Naive thymus-derived CD8-positive, alpha-beta T cell (primary cell): ENCODE measurements at regions not wholly inside any gene's neighbourhood (a gene's known extent, or its start where the extent isn't known, plus 50 kb on each side); places are given as distances from the start of the nearest gene placed in this dataset.

ENCODE experiments used
- ATAC-seq, 2 donors: fragments of 150-1000 bp; cut with Tn5 transposase in 1 of 2; sonication (Bioruptor Pico), chemical (Tn5 transposase) in 1 of 2; 1 replicate in 1 of 2; 2 replicates in 1 of 2; pipeline ENCODE4 v1.10.0; 2021; ENCODE audit warnings: mild to moderate bottlenecking in 2 of 2, moderate library complexity in 2 of 2
- POLR2A ChIA-PET: fragments of 350-600 bp; sonication (Branson Sonifier 250); formaldehyde crosslinking; loops from one replicate; lab custom pipeline; 2021; ENCODE audit warnings: antibody characterized with exemption; lab: Charles Lee
- DNase-seq, 10 donors: peaks; one replicate each; pipeline versions ENCODE4 v3.0.0 to v3.0.0-alpha.2; 2020 to 2022
- H3K27ac Mint-ChIP-seq, 10 donors: one replicate each; pipeline ENCODE4 v1.8.0; 2020 to 2022; ENCODE audit warnings: mild to moderate bottlenecking in 10 of 10, mixed read lengths in 10 of 10, moderate library complexity in 4 of 10, inconsistent platforms in 1 of 10
- H3K27me3 Mint-ChIP-seq, 5 donors: one replicate each; pipeline ENCODE4 v1.8.0; 2021 to 2022; ENCODE audit warnings: mixed read lengths in 5 of 5
- H3K36me3 Mint-ChIP-seq, 3 donors: one replicate each; pipeline ENCODE4 v1.8.0; 2020 to 2022; ENCODE audit warnings: mixed read lengths in 3 of 3, mild to moderate bottlenecking in 2 of 3, inconsistent platforms in 1 of 3
- H3K4me1 Mint-ChIP-seq, 4 donors: one replicate each; pipeline ENCODE4 v1.8.0; 2021 to 2022; ENCODE audit warnings: mixed read lengths in 4 of 4
- H3K4me3 Mint-ChIP-seq, 10 donors: one replicate each; pipeline ENCODE4 v1.8.0; 2020 to 2022; ENCODE audit warnings: mild to moderate bottlenecking in 10 of 10, mixed read lengths in 10 of 10, moderate library complexity in 6 of 10, inconsistent platforms in 1 of 10
- H3K9me3 Mint-ChIP-seq, 9 donors: one replicate each; pipeline ENCODE4 v1.8.0; 2020 to 2022; ENCODE audit warnings: mixed read lengths in 9 of 9, mild to moderate bottlenecking in 3 of 9, inconsistent platforms in 1 of 9, moderate library complexity in 1 of 9

DNA sequence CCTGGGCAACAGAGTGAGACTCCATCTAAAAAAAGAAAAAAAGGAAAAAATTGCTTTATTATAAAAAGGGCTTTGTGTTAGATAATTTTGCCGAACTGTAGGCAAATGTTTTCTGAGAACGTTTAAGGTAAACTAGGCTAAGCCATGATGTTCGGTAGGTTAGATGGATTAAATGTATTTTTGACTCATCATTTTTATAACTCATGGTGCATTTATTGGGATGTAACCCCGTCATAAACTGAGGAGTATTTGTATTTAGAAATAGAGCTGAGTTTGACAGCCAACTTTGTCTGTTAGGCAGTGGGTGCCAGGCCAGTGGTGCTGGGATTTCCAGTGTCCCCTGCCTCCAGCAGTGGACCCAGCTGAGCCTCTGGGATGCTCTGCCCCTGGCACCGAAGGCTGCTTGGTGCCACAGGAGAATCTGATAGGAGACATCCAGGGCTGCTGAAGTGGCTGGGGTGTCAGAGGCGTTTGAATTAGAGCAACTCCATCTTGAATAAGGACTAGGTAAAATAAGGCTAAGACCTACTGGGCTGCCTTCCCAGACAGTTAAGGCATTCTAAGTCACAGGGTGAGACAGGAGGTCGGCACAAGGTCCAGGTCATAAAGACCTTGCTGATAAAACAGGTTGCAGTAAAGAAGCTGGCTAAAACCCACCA is 114.9 kb upstream of the EEPD1 start:
- Mint-ChIP-seq H3K27ac (no peak overlapping the region), H3K36me3 (no peaks in the 10 kb centered on the region), H3K4me3 (no peak overlapping the region), H3K4me1 (peaks cover 0 to 3% (median 0%) of the 10 kb centered on the region in 4 donors), H3K9me3 (no peaks in the 10 kb centered on the region), H3K27me3 (peaks cover 0 to 14% (median 9%) of the 10 kb centered on the region in 5 donors)
- DNase-seq (no peak), ATAC-seq (no peak)
- POLR2A ChIA-PET = no interaction called here

DNA sequence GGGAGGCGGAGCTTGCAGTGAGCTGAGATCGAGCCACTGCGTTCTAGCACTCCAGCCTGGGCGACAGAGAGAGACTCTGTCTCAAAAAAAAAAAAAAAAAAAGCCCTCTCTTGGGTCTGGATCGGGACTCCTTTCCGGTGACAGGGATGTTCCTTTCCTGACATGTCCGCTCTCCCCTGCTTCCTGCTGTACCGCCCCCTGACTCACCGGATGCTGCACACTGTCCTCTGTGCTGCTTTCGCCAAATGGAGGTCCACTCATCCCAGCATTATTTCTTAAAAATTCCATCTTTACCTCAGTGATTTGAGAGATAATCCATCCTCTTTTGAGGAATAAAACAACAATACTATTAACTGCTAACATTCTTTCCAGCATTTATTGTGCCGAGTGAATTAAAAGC is 113.8 kb upstream of the EEPD1 start:
- POLR2A ChIA-PET = no interaction called here
- Mint-ChIP-seq H3K27ac (no peak overlapping the region), H3K36me3 (no peaks in the 10 kb centered on the region), H3K27me3 (peaks cover 0 to 11% (median 2%) of the 10 kb centered on the region in 5 donors), H3K4me1 (peaks cover 0 to 3% (median 0%) of the 10 kb centered on the region in 4 donors), H3K9me3 (no peaks in the 10 kb centered on the region), H3K4me3 (no peak overlapping the region)
- no peak for DNase-seq
- ATAC-seq = no peak

DNA sequence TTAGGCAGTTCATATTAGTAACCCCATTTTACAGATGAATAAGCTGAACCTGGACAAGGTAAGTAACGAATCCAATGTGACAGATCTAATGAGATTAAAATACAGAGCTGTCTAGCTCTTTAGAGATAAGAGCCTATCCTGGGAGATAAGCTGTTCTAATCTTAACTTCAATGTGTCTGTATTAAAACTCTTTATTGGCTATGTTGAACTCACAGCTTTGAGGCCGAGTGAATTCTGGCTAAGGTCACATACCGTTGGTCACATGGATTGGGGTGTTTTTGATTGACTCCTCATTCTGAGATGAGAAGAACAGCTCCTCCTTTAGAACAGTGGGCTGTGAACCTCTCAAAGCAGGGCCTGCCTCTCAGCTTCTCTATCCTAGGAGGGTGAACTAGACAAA is 113.4 kb upstream of the EEPD1 start:
- POLR2A ChIA-PET = no interaction called here
- DNase-seq (no peak), ATAC-seq (no peak)
- Mint-ChIP-seq H3K27ac (no peak overlapping the region), H3K27me3 (peaks cover 0 to 11% (median 0%) of the 10 kb centered on the region in 5 donors), H3K4me1 (peaks cover 0 to 3% (median 0%) of the 10 kb centered on the region in 4 donors), H3K9me3 (no peaks in the 10 kb centered on the region), H3K4me3 (no peak overlapping the region), H3K36me3 (no peaks in the 10 kb centered on the region)

DNA sequence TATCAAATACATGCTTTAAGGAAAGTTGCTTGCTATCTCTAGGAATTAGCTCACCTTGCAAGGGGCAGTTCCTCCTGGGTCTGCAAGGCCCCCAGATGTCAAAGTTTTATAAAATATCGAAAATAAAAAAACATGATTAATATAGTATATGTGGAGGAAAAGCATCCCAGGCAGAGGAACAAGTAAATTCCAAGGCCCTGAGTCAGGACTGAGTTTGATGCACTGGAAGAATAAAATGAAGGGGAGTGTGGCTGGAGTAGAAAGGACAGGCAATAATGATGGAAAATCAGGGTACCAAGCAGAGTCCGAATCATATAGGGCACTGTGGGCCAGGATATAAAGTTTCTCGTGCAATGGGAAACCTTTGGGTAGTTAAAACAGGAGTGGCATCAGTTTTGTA is 112.4 kb upstream of the EEPD1 start:
- Mint-ChIP-seq H3K4me3 (no peak overlapping the region), H3K4me1 (peaks cover 0 to 3% (median 0%) of the 10 kb centered on the region in 4 donors), H3K9me3 (no peaks in the 10 kb centered on the region), H3K36me3 (no peaks in the 10 kb centered on the region), H3K27me3 (peaks cover 0 to 8% (median 0%) of the 10 kb centered on the region in 5 donors), H3K27ac (no peak overlapping the region)
- POLR2A ChIA-PET = no interaction called here
- DNase-seq (no peak), ATAC-seq (no peak)

DNA sequence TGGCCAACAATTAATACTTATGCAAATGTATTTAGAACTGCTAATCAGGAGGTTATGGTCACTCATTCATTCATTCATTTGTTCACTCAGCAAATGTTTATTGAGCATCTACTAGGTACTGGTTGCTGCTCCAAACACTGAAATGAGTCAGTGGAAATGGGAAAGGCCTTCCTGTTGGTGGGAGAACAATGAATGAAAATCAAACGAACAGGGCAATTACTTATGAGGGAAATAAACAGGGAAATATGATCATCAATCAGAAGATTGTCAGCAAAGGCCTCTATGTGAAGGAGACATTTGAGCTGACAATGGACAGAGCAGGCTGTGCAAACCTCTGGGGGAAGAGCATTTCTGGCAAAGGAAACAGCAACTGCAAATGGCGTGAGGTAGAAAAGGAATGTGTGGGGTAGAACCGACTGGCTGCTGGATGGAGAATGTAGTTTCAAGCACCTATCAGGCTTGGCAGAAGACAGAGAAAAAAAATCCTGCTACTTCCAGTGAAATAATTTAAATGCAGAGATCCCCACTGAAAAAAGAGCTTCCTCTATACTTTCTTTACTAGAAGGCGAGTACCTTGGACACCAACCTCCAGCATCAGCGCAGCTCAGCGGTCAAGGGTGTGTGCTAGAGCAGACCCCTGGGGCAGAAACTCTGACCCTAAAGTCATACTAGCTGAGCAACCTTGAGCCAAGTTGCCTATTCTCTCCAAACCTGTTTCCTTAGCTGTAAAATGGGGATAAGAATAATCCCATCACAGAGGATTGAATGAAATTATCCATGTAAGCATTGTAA is 108.8 kb upstream of the EEPD1 start:
- peaks cover 0 to 2% (median 0%) of the 10 kb centered on the region in 4 donors for H3K4me1 Mint-ChIP-seq
- no peak overlapping the region for H3K4me3 Mint-ChIP-seq
- peaks cover 0 to 2% (median 0%) of the 10 kb centered on the region in 9 donors for H3K9me3 Mint-ChIP-seq
- no peaks in the 10 kb centered on the region for H3K27me3 Mint-ChIP-seq
- H3K36me3 Mint-ChIP-seq = no peaks in the 10 kb centered on the region
- no peak for ATAC-seq
- POLR2A ChIA-PET = no interaction called here
- H3K27ac Mint-ChIP-seq = peak overlapping the region in 2 of 10 donors; percentile 15 to 47
- DNase-seq = no peak

DNA sequence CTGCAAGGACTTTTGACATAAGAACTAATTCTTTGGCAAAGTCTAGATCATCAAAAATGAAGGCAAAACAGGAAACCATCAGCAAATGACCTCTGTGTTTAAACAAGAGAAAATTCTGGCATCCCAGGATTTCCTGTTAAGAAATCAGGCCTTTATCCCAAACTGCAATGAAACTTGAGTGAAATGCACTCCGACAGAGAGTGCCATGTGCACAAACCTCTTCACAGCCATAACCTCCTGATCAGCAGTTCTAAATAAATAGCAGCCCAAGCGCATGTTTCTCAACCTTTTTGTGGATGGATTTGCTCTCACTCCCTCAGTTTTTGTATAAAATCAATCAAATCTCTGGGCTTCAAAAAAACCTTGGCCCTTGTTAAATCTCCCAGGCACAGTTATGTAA is 107.7 kb upstream of the EEPD1 start:
- Mint-ChIP-seq H3K27me3 (no peaks in the 10 kb centered on the region), H3K27ac (no peak overlapping the region), H3K9me3 (peaks cover 0 to 2% (median 0%) of the 10 kb centered on the region in 9 donors), H3K4me3 (no peak overlapping the region), H3K4me1 (no peaks in the 10 kb centered on the region), H3K36me3 (no peaks in the 10 kb centered on the region)
- DNase-seq = no peak
- POLR2A ChIA-PET = no interaction called here
- ATAC-seq = no peak

DNA sequence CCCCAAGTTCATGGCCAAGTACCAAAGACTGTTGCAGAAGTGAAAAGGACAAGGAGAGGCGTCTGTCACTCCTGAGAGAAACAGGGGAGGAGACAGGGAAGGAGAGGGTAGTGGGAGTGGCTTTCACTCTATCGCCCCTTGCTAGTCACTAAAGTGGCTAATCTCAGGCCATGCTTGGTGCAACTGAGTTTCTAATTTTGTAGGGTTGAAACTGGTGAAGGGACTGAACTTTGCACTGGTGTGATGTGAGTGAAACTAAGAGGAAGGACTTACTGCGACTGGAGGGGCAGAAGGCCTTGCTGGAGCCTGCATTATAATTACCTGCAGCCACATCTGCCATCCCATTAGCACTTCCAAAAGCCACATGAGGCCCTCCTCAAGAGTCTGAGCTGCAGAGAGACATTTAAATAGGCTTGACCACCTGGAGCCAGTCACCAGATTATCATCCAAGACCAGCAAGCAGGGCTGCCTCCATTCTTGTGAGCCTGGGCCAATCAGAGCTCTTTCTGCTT is 107.2 kb upstream of the EEPD1 start:
- no peak for DNase-seq
- POLR2A ChIA-PET = no interaction called here
- Mint-ChIP-seq H3K27me3 (no peaks in the 10 kb centered on the region), H3K9me3 (peaks cover 0 to 2% (median 0%) of the 10 kb centered on the region in 9 donors), H3K4me3 (no peak overlapping the region), H3K36me3 (no peaks in the 10 kb centered on the region), H3K27ac (no peak overlapping the region), H3K4me1 (no peaks in the 10 kb centered on the region)
- no peak for ATAC-seq

DNA sequence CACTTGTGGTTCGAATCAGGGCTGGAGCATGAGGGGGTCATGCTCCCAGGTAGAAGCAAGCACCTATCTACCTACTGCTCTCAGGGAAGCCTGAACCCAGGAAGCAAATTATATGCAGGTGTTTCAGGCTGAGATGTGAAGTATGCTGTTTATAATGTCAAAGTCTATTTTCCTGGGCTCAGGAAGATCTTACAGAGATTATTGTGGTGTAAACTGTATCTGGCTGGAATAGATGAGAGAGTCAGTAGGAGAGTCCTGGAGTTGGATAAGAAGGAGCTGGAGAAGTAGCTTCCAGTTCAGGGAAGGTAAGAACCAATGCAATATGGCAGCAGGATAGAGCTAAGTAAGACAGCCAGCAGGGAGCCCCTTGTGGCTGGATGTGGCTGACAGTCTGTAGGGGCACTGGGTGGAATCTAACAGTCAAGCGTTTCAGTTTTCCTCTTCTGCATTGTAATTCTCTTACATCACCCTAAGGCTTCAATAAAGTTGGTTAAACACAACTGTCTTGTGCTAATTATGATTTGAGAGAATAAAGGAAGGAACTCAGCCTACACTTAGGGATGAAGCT is 105.9 kb upstream of the EEPD1 start:
- no peaks in the 10 kb centered on the region for H3K4me1 Mint-ChIP-seq
- no peak overlapping the region for H3K4me3 Mint-ChIP-seq
- no peak overlapping the region for H3K27ac Mint-ChIP-seq
- DNase-seq (no peak), ATAC-seq (no peak)
- peaks cover 0 to 2% (median 0%) of the 10 kb centered on the region in 5 donors for H3K27me3 Mint-ChIP-seq
- H3K9me3 Mint-ChIP-seq = peaks cover 0 to 2% (median 0%) of the 10 kb centered on the region in 9 donors
- POLR2A ChIA-PET = no interaction called here
- no peaks in the 10 kb centered on the region for H3K36me3 Mint-ChIP-seq

DNA sequence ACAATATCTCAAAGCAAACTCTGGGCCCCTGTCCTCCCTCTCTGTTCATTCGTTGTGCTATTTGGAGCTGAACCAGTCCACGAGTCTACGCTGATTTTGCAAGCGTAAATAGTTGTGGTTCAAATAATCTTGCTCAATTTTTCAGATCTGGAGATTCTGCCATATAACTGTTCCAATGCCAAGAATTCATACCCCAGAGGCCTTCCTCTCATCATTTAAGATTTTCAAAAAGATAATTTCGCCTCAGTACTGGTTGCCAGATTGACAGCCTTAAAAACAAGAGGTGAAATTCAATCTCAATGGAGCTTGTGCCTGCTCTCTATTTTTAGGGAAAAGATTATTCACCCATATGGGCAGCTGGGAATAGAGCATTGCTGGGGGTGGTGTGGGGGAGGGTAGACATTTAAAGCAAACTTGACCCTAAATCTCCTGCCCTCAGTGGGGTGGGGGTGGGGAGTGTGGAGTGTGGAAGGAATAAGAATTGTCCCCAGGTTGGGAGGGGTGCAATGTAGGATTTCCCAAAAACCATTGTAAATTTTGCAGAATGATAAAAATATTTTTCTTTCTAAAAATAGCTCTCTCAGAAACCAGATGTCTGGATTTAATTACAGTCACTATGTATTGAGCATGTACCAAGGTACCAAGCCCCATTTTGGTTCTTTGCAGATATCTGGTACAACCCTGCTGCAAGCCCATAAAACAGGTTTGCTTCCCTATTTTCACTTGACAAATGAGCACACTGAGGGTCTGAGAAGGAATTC is 104.7 kb upstream of the EEPD1 start:
- no peak for ATAC-seq
- no peak overlapping the region for H3K4me3 Mint-ChIP-seq
- peaks cover 0 to 2% (median 0%) of the 10 kb centered on the region in 9 donors for H3K9me3 Mint-ChIP-seq
- no peaks in the 10 kb centered on the region for H3K36me3 Mint-ChIP-seq
- no peak overlapping the region for H3K27ac Mint-ChIP-seq
- H3K4me1 Mint-ChIP-seq = no peaks in the 10 kb centered on the region
- H3K27me3 Mint-ChIP-seq = peaks cover 0 to 2% (median 0%) of the 10 kb centered on the region in 5 donors
- no peak for DNase-seq
- POLR2A ChIA-PET = no interaction called here

DNA sequence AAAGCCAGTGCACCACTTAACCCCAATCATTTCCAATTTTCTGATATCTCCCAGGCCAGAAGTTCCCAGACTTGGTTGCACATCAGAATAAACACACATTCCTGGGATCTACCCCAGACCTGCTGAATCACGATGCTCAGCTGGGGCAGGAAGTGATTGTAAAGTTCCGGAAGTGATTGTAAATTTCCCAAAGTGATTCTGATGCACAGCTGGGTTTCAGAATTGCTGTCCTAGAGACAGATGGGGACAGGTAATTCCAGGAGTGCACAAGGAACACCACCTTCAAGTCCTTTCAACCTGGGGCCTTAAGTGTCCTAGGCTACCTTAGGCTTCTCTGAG is 104.2 kb upstream of the EEPD1 start:
- no peaks in the 10 kb centered on the region for H3K36me3 Mint-ChIP-seq
- no peak overlapping the region for H3K4me3 Mint-ChIP-seq
- H3K27ac Mint-ChIP-seq = no peak overlapping the region
- POLR2A ChIA-PET = no interaction called here
- no peaks in the 10 kb centered on the region for H3K4me1 Mint-ChIP-seq
- ATAC-seq (no peak), DNase-seq (no peak)
- H3K9me3 Mint-ChIP-seq = peaks cover 0 to 2% (median 0%) of the 10 kb centered on the region in 9 donors
- H3K27me3 Mint-ChIP-seq = peaks cover 0 to 4% (median 0%) of the 10 kb centered on the region in 5 donors

DNA sequence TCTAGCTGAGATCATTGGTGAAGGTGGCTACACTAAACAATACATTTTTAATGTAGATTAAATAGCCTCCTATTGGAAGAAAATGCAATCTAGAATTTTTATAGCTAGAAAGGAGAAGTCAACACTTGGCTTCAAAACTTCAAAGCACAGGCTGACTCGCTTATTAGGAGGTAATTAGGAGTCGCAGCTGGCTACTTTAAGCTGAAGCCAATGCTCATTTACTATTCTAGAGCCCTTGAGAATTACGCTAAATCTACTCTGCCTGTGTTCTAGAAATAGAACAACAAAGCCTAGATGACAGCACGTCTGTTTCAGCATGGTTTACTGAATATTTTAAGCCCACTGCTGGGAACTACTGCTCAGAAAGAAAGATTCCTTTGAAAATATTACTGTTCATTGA is 101.6 kb upstream of the EEPD1 start:
- no peak overlapping the region for H3K4me3 Mint-ChIP-seq

DNA sequence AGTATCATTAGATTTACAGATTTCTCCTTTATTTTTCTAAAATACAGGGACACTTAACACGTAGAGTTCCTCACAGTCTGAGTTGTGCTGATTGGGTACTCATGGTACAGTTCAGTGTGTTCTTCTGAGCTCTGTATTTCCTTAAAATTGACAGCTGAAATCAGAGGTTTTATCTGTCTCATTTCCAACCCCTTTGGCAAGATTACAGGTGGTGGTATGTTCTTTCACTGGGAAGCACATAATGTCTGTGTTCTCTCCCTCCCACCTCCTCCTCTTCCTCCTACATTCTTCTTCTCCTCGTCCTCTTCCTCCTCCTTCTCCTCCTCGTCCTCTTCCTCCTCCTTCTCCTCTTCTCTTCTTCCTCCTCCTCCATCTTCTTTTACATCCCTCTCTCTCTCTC is 99.5 kb upstream of the EEPD1 start:
- POLR2A ChIA-PET = no interaction called here
- no peaks in the 10 kb centered on the region for H3K4me1 Mint-ChIP-seq
- peaks cover 0 to 4% (median 1%) of the 10 kb centered on the region in 5 donors for H3K27me3 Mint-ChIP-seq
- H3K9me3 Mint-ChIP-seq = no peaks in the 10 kb centered on the region
- ATAC-seq = no peak
- H3K36me3 Mint-ChIP-seq = no peaks in the 10 kb centered on the region
- H3K27ac Mint-ChIP-seq = peak overlapping the region in 1 of 10 donors; percentile 7
- DNase-seq = no peak
- no peak overlapping the region for H3K4me3 Mint-ChIP-seq

More for the DNA sequence above, 101.6 kb upstream of the EEPD1 start:
- Mint-ChIP-seq H3K27ac (no peak overlapping the region), H3K27me3 (peaks cover 0 to 4% (median 0%) of the 10 kb centered on the region in 5 donors), H3K9me3 (peaks cover 0 to 2% (median 0%) of the 10 kb centered on the region in 9 donors), H3K4me1 (no peaks in the 10 kb centered on the region), H3K36me3 (no peaks in the 10 kb centered on the region)
- POLR2A ChIA-PET = no interaction called here
- ATAC-seq = no peak
- no peak for DNase-seq
